ENCODE measurements at regions not wholly inside any gene's neighbourhood (a gene's known extent, or its start where the extent isn't known, plus 50 kb on each side); places are given as distances from the start of the nearest gene placed in this dataset.

DNA sequence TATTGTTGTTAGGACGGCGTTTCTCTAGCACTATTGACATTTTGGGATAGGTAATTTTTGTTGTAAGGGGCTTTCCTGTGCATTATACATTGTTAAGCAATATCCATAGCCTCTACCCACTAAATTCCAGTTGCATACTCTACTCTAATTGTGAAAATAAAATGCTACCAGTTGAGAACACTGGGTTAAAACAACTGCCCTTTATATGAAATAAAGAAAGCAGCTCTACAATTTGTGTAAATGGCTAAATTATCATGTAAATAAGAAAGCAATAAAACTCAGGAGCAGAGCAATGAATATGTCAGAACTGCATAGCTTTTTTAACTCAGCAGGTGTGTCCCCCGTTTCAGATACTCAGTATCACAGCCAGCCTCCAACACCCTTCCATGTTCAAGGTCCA lies 812.7 kb upstream of the NRXN1 start:
- H3K36me3 Mint-ChIP-seq (ENCODE audit: low read depth) = peaks cover 7% of the 10 kb centered on the region; the same call in 1 of the 2 replicates
- no peak for DNase-seq
- H3K4me1 Mint-ChIP-seq (ENCODE audit: low read depth) = peaks cover 10% of the 10 kb centered on the region
- TF ChIP-seq, protein P1, sequence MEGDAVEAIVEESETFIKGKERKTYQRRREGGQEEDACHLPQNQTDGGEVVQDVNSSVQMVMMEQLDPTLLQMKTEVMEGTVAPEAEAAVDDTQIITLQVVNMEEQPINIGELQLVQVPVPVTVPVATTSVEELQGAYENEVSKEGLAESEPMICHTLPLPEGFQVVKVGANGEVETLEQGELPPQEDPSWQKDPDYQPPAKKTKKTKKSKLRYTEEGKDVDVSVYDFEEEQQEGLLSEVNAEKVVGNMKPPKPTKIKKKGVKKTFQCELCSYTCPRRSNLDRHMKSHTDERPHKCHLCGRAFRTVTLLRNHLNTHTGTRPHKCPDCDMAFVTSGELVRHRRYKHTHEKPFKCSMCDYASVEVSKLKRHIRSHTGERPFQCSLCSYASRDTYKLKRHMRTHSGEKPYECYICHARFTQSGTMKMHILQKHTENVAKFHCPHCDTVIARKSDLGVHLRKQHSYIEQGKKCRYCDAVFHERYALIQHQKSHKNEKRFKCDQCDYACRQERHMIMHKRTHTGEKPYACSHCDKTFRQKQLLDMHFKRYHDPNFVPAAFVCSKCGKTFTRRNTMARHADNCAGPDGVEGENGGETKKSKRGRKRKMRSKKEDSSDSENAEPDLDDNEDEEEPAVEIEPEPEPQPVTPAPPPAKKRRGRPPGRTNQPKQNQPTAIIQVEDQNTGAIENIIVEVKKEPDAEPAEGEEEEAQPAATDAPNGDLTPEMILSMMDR (IDR thresholded peaks at IDR 0.05) = no peak
- H3K27me3 Mint-ChIP-seq (ENCODE audit: insufficient read depth) = no peaks in the 10 kb centered on the region
- no peak overlapping the region for H3K4me3 Mint-ChIP-seq
- no peak overlapping the region for H3K27ac Mint-ChIP-seq
- H3K9me3 Mint-ChIP-seq = peaks cover 16% of the 10 kb centered on the region

DNA sequence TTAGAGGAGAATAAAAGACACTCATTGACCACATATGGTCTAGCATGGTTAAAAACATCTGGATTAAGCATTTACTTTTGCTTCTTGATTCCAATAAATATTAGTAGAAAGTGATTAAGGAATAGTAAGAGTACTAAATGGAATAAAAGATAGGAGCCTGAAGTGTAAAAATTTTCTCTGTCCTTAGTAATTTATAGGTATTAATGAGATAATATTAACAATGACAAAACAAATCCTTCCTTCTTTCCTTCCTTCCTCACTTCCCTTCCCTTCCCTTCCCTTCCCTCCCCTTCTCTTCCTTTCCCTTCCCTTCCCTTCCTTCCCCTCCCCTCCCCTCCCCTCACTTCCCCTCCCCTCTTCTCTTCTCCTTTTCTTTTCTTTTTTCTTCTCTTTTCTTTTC lies 797.5 kb upstream of the NRXN1 start:
- TF ChIP-seq, protein P1 (IDR thresholded peaks at IDR 0.05) = no peak
- H3K36me3 Mint-ChIP-seq (ENCODE audit: low read depth) = no peaks in the 10 kb centered on the region

DNA sequence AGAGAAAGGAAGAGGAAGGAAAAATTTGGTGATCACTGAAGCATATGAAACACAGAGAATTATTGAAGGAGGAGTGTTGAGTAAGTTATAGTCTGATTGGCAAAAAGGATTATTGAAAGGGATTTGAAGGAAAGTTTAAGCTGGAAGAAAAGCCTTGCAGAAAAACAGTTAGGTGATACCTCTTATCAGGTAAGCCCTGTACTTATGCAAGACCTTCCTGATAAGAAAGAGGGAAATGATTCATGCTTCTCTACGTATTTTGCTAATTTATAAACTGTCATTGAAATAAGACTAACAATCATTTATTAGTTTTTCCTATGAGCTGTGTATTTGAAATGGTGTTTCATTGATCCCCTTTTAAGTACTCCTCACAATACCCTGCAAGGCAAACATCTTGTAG lies 793.9 kb upstream of the NRXN1 start:
- Mint-ChIP-seq H3K4me3 (no peak overlapping the region), H3K9me3 (no peaks in the 10 kb centered on the region; the same call in 1 of the 2 replicates), H3K27me3 (ENCODE audit: insufficient read depth) (no peaks in the 10 kb centered on the region), H3K36me3 (ENCODE audit: low read depth) (no peaks in the 10 kb centered on the region), H3K4me1 (ENCODE audit: low read depth) (no peaks in the 10 kb centered on the region), H3K27ac (no peak overlapping the region)
- TF ChIP-seq, protein P1 (IDR thresholded peaks at IDR 0.05) = no peak
- no peak for DNase-seq

More for the DNA sequence above, 797.5 kb upstream of the NRXN1 start:
- Mint-ChIP-seq H3K27me3 (ENCODE audit: insufficient read depth) (no peaks in the 10 kb centered on the region), H3K9me3 (no peaks in the 10 kb centered on the region), H3K4me1 (ENCODE audit: low read depth) (no peaks in the 10 kb centered on the region), H3K4me3 (no peak overlapping the region), H3K27ac (no peak overlapping the region)
- no peak for DNase-seq

DNA sequence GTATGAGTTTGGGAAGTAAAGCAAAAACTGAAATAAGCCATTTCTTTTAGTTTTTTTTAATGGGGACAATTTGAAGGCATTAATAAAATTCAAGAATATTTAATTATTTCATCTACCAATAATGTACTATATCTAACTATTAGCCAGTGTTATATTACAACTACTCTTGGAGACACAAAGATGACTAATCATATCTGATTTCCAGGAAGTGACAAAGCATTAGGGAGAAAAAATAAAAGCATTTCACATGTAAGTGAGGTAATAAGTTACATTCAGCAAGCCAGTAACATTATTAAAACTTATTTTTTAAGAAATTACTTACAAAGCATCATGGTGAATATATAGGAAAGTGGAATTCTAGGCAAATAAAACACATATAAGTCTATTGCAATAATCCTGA lies 781.3 kb upstream of the NRXN1 start:
- H3K27ac Mint-ChIP-seq = peak overlapping the region; percentile 52
- H3K9me3 Mint-ChIP-seq = no peaks in the 10 kb centered on the region

DNA sequence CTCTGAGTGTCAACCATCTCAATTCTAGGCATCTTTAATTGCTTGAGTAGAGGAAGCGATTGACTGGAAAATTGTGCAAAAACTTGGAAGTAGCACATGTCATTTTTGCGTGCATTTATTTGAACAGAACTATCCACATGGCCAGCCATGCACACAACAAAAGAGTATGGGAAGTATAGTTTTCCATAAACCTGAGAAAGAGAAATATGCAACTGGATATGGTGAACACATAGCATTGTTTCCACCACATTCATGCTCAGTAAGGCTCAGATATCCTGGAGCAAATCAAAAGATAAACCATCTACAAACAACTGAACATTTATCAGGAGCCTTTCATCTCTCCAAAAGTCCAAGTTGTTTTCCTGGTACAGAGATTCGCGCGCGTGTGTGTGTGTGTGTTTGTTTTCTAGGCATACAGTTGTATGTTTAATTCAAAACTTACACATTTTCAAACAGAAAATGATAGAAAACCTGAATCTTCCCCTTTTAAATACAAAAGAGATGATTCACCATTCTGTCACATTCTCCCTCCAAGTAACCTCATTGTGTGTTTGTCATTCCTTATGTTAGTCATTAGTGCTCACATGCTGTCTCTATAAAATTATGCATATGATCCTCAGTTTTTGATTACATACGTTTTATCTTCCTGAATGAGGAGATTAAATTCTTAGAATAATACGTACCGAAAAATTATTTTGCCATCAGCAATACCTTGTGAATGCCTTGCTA lies 780.4 kb upstream of the NRXN1 start:
- no peaks in the 10 kb centered on the region for H3K27me3 Mint-ChIP-seq (ENCODE audit: insufficient read depth)
- peak; percentile 25 for DNase-seq
- peaks cover 32% of the 10 kb centered on the region for H3K4me1 Mint-ChIP-seq (ENCODE audit: low read depth)
- TF ChIP-seq, protein P1 (IDR thresholded peaks at IDR 0.05) = no peak
- H3K9me3 Mint-ChIP-seq = no peaks in the 10 kb centered on the region
- peak overlapping the region; percentile 14; the same call in 1 of the 2 replicates for H3K4me3 Mint-ChIP-seq
- peak overlapping the region; percentile 49 for H3K27ac Mint-ChIP-seq
- H3K36me3 Mint-ChIP-seq (ENCODE audit: low read depth) = no peaks in the 10 kb centered on the region

More for the DNA sequence above, 781.3 kb upstream of the NRXN1 start:
- TF ChIP-seq, protein P1 (IDR thresholded peaks at IDR 0.05) = no peak
- peak; percentile 28 for DNase-seq
- Mint-ChIP-seq H3K4me3 (no peak overlapping the region), H3K27me3 (ENCODE audit: insufficient read depth) (no peaks in the 10 kb centered on the region), H3K36me3 (ENCODE audit: low read depth) (no peaks in the 10 kb centered on the region), H3K4me1 (ENCODE audit: low read depth) (peaks cover 27% of the 10 kb centered on the region)

All from HFFc6 (cell line).